SK-N-SH treated with all-trans-retinoic acid at 6 μM for 48 hours (cell line): ENCODE measurements at regions not wholly inside any gene's neighbourhood (a gene's known extent, or its start where the extent isn't known, plus 50 kb on each side); places are given as distances from the start of the nearest gene placed in this dataset.

Source experiments
- CSDC2 ChIP-seq: fragments of 250-450 bp; sonication (Bioruptor Pico); IDR thresholded peaks from 2 replicates; pipeline ENCODE4 v1.5.0; 2020; ENCODE audit warnings: mild to moderate bottlenecking, moderate library complexity
- PATZ1 ChIP-seq: fragments of 250-450 bp; sonication (Bioruptor Pico); IDR thresholded peaks from 2 replicates; pipeline ENCODE4 v1.8.0; 2020; ENCODE audit warnings: mild to moderate bottlenecking, moderate library complexity, borderline replicate concordance
- PPARA ChIP-seq: fragments of 250-450 bp; sonication (Bioruptor Pico); IDR thresholded peaks from 2 replicates; pipeline ENCODE4 v1.5.0; 2020; ENCODE audit warnings: mild to moderate bottlenecking, borderline replicate concordance
- ZFP3 ChIP-seq: fragments of 250-450 bp; sonication (Bioruptor Pico); IDR thresholded peaks from 2 replicates; pipeline ENCODE4 v1.5.0; 2020; ENCODE audit warnings: mild to moderate bottlenecking, moderate library complexity
- ZFP30 ChIP-seq: fragments of 450-650 bp; formaldehyde crosslinking; IDR thresholded peaks from 2 replicates; pipeline ENCODE4 v1.5.0; 2022; ENCODE audit warnings: mild to moderate bottlenecking, moderate library complexity
- ZNF565 ChIP-seq: fragments of 450-650 bp; formaldehyde crosslinking; conservative IDR thresholded peaks from 2 replicates; pipeline ENCODE4 v1.5.0; 2020; ENCODE audit warnings: low read depth, mild to moderate bottlenecking, moderate library complexity
- ZNF70 ChIP-seq: fragments of 450-650 bp; formaldehyde crosslinking; IDR thresholded peaks from 2 replicates; pipeline ENCODE4 v1.5.0; 2020; ENCODE audit warnings: mild to moderate bottlenecking, moderate library complexity
- ZNF8 ChIP-seq: fragments of 450-650 bp; formaldehyde crosslinking; IDR thresholded peaks from 2 replicates; pipeline ENCODE4 v1.5.0; 2020; ENCODE audit warnings: mild to moderate bottlenecking, moderate library complexity
- TF ChIP-seq, protein P1 (sequence below): fragments of 250-450 bp; sonication (Bioruptor Pico); IDR thresholded peaks from 2 replicates; pipeline ENCODE4 v1.8.0; 2021; ENCODE audit warnings: low read depth, mild to moderate bottlenecking, moderate library complexity, borderline replicate concordance
- TF ChIP-seq, protein P2 (sequence below): fragments of 250-450 bp; sonication (Bioruptor Pico); IDR thresholded peaks from 2 replicates; pipeline ENCODE4 v1.5.1; 2021; ENCODE audit warnings: mild to moderate bottlenecking, moderate library complexity

DNA sequence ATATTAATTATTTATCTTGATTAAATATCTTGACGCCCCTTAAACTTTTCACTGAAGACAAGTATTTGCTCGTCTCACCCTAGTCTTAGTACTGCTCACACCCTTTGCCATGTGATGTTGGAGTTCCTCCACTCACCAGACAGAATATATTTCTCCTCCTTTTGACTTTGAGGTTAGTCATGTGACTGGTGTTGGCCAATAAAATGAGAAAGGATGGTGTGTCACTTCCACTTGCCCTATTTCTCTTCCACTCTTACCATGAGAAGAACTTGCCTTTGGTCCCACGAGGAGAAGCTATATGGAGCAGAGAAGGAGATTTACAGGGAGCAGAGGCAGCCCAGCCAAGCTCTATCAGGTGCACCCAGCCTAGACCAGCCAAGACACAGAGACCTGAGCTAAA is 64.9 kb upstream of the TAB2 start:
- TF ChIP-seq PPARA (CRISPR knock-in tag) (no peak), ZNF70 (CRISPR knock-in tag) (no peak), ZNF8 (no peak), ZFP30 (CRISPR knock-in tag) (no peak), ZNF565 (CRISPR knock-in tag) (no peak), ZFP3 (CRISPR knock-in tag) (no peak), CSDC2 (CRISPR knock-in tag) (no peak), PATZ1 (CRISPR knock-in tag) (no peak)
- TF ChIP-seq, protein P1, sequence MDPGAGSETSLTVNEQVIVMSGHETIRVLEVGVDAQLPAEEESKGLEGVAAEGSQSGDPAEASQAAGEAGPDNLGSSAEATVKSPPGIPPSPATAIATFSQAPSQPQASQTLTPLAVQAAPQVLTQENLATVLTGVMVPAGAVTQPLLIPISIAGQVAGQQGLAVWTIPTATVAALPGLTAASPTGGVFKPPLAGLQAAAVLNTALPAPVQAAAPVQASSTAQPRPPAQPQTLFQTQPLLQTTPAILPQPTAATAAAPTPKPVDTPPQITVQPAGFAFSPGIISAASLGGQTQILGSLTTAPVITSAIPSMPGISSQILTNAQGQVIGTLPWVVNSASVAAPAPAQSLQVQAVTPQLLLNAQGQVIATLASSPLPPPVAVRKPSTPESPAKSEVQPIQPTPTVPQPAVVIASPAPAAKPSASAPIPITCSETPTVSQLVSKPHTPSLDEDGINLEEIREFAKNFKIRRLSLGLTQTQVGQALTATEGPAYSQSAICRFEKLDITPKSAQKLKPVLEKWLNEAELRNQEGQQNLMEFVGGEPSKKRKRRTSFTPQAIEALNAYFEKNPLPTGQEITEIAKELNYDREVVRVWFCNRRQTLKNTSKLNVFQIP (CRISPR knock-in tag) = no peak
- TF ChIP-seq, protein P2, sequence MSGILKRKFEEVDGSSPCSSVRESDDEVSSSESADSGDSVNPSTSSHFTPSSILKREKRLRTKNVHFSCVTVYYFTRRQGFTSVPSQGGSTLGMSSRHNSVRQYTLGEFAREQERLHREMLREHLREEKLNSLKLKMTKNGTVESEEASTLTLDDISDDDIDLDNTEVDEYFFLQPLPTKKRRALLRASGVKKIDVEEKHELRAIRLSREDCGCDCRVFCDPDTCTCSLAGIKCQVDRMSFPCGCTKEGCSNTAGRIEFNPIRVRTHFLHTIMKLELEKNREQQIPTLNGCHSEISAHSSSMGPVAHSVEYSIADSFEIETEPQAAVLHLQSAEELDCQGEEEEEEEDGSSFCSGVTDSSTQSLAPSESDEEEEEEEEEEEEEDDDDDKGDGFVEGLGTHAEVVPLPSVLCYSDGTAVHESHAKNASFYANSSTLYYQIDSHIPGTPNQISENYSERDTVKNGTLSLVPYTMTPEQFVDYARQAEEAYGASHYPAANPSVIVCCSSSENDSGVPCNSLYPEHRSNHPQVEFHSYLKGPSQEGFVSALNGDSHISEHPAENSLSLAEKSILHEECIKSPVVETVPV = no peak
